GM19467 (cell line): ENCODE measurements at regions not wholly inside any gene's neighbourhood (a gene's known extent, or its start where the extent isn't known, plus 50 kb on each side); places are given as distances from the start of the nearest gene placed in this dataset.
"Not testable (repeated sequence)": the region's sequence is repeated elsewhere in the genome, so short reads cannot be mapped to it uniquely, and the experiment has no call there.

Experiments
- ATAC-seq: cut with Tn5 transposase; IDR thresholded peaks from one replicate; pipeline ENCODE4 v1.9.1; 2021; ENCODE audit warnings: mild to moderate bottlenecking, moderate library complexity; ENCODE audit not compliant: unreplicated experiment

GRCh38 chr6:113254194-113254593 is 603.0 kb upstream of the MARCKS start:
- ATAC-seq, result not testable (repeated sequence)

- ATAC-seq, result no peak
Measured at GRCh38 chr6:113258771-113259170, 598.4 kb upstream of the MARCKS start.

GRCh38 chr6:113271437-113271836 is 585.7 kb upstream of the MARCKS start:
- no peak for ATAC-seq

GRCh38 chr6:113276601-113277000 is 580.5 kb upstream of the MARCKS start:
- no peak for ATAC-seq

GRCh38 chr6:113277111-113277510 is 580.0 kb upstream of the MARCKS start:
- no peak for ATAC-seq

GRCh38 chr6:113281014-113281413 is 576.1 kb upstream of the MARCKS start:
- no peak for ATAC-seq

- ATAC-seq, result no peak
Measured at GRCh38 chr6:113281431-113281830, 575.7 kb upstream of the MARCKS start.

- no peak for ATAC-seq
Measured at GRCh38 chr6:113287396-113287795, 569.7 kb upstream of the MARCKS start.

- no peak for ATAC-seq
Measured at GRCh38 chr6:113288409-113288808, 568.7 kb upstream of the MARCKS start.

GRCh38 chr6:113289166-113289565 is 568.0 kb upstream of the MARCKS start:
- no peak for ATAC-seq

GRCh38 chr6:113290684-113291083 is 566.5 kb upstream of the MARCKS start:
- ATAC-seq, result no peak

- ATAC-seq, result no peak
Measured at GRCh38 chr6:113291751-113292445, 565.2 kb upstream of the MARCKS start.

- peak; percentile 76 for ATAC-seq
Measured at GRCh38 chr6:113292646-113293422, 564.3 kb upstream of the MARCKS start.

- no peak for ATAC-seq
Measured at GRCh38 chr6:113293423-113293740, 563.8 kb upstream of the MARCKS start.

- no peak for ATAC-seq
Measured at GRCh38 chr6:113299531-113299930, 557.6 kb upstream of the MARCKS start.

GRCh38 chr6:113301651-113302050 is 555.5 kb upstream of the MARCKS start:
- ATAC-seq, result no peak

- no peak for ATAC-seq
Measured at GRCh38 chr6:113304116-113304515, 553.0 kb upstream of the MARCKS start.

GRCh38 chr6:113306552-113307145 is 550.5 kb upstream of the MARCKS start:
- peak; percentile 90 for ATAC-seq

- no peak for ATAC-seq
Measured at GRCh38 chr6:113308266-113308665, 548.9 kb upstream of the MARCKS start.

GRCh38 chr6:113313841-113314240 is 543.3 kb upstream of the MARCKS start:
- no peak for ATAC-seq

GRCh38 chr6:113315165-113315564 is 542.0 kb upstream of the MARCKS start:
- ATAC-seq, result no peak

GRCh38 chr6:113315879-113316278 is 541.3 kb upstream of the MARCKS start:
- no peak for ATAC-seq
